HCT116 (cell line): ENCODE measurements at regions not wholly inside any gene's neighbourhood (a gene's known extent, or its start where the extent isn't known, plus 50 kb on each side); places are given as distances from the start of the nearest gene placed in this dataset.

Experiments
- ATAC-seq: fragments of 200-7000 bp; cut with Tn5 transposase; 2 replicates; pipeline ENCODE4 v1.9.1; 2020; ENCODE audit warnings: mild to moderate bottlenecking, moderate library complexity
- BruUV-seq: library from RNA; stranded (reverse); fragments of 400-500 nt; replicated peaks from 2 replicates; lab custom pipeline; 2021; lab: Mats Ljungman, UMichigan
- CTCF ChIA-PET: fragments of 300-600 bp; sonication (Branson Sonifier 250); formaldehyde crosslinking; loops from one replicate; lab custom pipeline; 2021; ENCODE audit warnings: antibody characterized with exemption; lab: Charles Lee
- POLR2A ChIA-PET: fragments of 300-600, 350-600 bp; sonication (Branson Sonifier 250); formaldehyde crosslinking; loops from one replicate; lab custom pipeline; 2021; ENCODE audit warnings: antibody characterized with exemption; lab: Charles Lee
- RAD21 ChIA-PET, 2 experiments: fragments of 300-600 bp; sonication (Branson Sonifier 250); formaldehyde crosslinking; loops; one replicate each; lab custom pipeline; 2023; ENCODE audit warnings: low total read pairs in 2 of 2; ENCODE audit not compliant: uncharacterized antibody in 2 of 2, unreplicated experiment in 2 of 2, low non-redundant PET in 1 of 2; lab: Charles Lee
- DNase-seq: peaks from one replicate; pipeline ENCODE4 v3.0.0-alpha.2; 2010; ENCODE audit warnings: low read depth, low spot score
- H2AFZ ChIP-seq: fragments of 200-600 bp; shearing (Covaris generic), sonication (generic); 2 replicates; pipeline ENCODE4 v1.6.1; 2017; ENCODE audit warnings: low read depth, mixed run types, mixed read lengths, antibody characterized with exemption, low read length; ENCODE audit not compliant: poor library complexity, severe bottlenecking
- H3K27ac ChIP-seq: 2 replicates; pipeline ENCODE4 v1.5.1; 2012; ENCODE audit warnings: low read depth, low read length
- H3K27me3 ChIP-seq: fragments of 200-600 bp; sonication (generic); 2 replicates; pipeline ENCODE4 v1.6.1; 2016; ENCODE audit warnings: mixed run types, low read length, mixed read lengths; ENCODE audit not compliant: insufficient read depth
- H3K36me3 ChIP-seq, 2 experiments: fragments of 200-500 bp in 1 of 2; fragments of 200-600 bp in 1 of 2; sonication (Bioruptor generic) in 1 of 2; sonication (generic) in 1 of 2; 2 replicates each; pipeline versions ENCODE4 v1.5.1 to v1.6.1; 2014 to 2016; ENCODE audit warnings: low read length in 2 of 2, inconsistent platforms in 1 of 2, mixed read lengths in 1 of 2, mixed run types in 1 of 2; ENCODE audit not compliant: insufficient read depth in 2 of 2, control insufficient read depth in 1 of 2
- H3K4me1 ChIP-seq, 2 experiments: fragments of 200-600 bp in 1 of 2; sonication (generic) in 1 of 2; 2 replicates each; pipeline versions ENCODE4 v1.5.1 to v1.6.1; 2012 to 2017; ENCODE audit warnings: low read length in 2 of 2, inconsistent platforms in 1 of 2, mild to moderate bottlenecking in 1 of 2, mixed read lengths in 1 of 2, mixed run types in 1 of 2, moderate library complexity in 1 of 2; ENCODE audit not compliant: insufficient read depth in 2 of 2, control insufficient read depth in 1 of 2
- H3K4me2 ChIP-seq: fragments of 200-600 bp; sonication (generic); 2 replicates; pipeline ENCODE4 v1.6.1; 2017; ENCODE audit warnings: mixed run types, low read length, mixed read lengths
- H3K4me3 ChIP-seq, 2 experiments: fragments of 200-600 bp in 1 of 2; sonication (generic) in 1 of 2; replicated peaks in 1 of 2; 2 replicates each; pipeline ENCODE4 v1.5.1; 2011 to 2016; ENCODE audit warnings: low read length in 2 of 2, control low read depth in 1 of 2, low read depth in 1 of 2, mild to moderate bottlenecking in 1 of 2, mixed read lengths in 1 of 2, mixed run types in 1 of 2
- H3K79me2 ChIP-seq: fragments of 200-600 bp; sonication (generic); 2 replicates; pipeline ENCODE4 v1.6.1; 2017; ENCODE audit warnings: mild to moderate bottlenecking, mixed run types, low read length, moderate library complexity, mixed read lengths; ENCODE audit not compliant: insufficient read depth
- H3K9ac ChIP-seq: fragments of 200-600 bp; sonication (generic); 2 replicates; pipeline ENCODE4 v1.6.1; 2016; ENCODE audit warnings: low read length, mixed read lengths
- H3K9me2 ChIP-seq: fragments of 200-600 bp; sonication (generic), shearing (Covaris generic); 2 replicates; pipeline ENCODE4 v1.6.1; 2017; ENCODE audit warnings: mixed run types, mild to moderate bottlenecking, moderate library complexity; ENCODE audit not compliant: insufficient read depth
- H3K9me3 ChIP-seq, 2 experiments: fragments of 200-500 bp in 1 of 2; fragments of 200-600 bp in 1 of 2; sonication (Bioruptor generic) in 1 of 2; sonication (generic) in 1 of 2; 2 replicates each; pipeline ENCODE4 v1.6.1; 2014 to 2017; ENCODE audit warnings: low read length in 2 of 2, mixed read lengths in 2 of 2, inconsistent platforms in 1 of 2, low read depth in 1 of 2, mild to moderate bottlenecking in 1 of 2, mixed run types in 1 of 2, moderate library complexity in 1 of 2; ENCODE audit not compliant: control insufficient read depth in 1 of 2, insufficient read depth in 1 of 2
- H4K20me1 ChIP-seq: fragments of 200-600 bp; sonication (generic), shearing (Covaris generic); 2 replicates; pipeline ENCODE4 v1.6.1; 2017; ENCODE audit warnings: mixed run types, mild to moderate bottlenecking, moderate library complexity; ENCODE audit not compliant: insufficient read depth
- ATF3 ChIP-seq: IDR thresholded peaks from 2 replicates; pipeline ENCODE4 v1.6.1; 2012
- CBX3 ChIP-seq: IDR thresholded peaks from 2 replicates; pipeline ENCODE4 v1.6.1; 2012; ENCODE audit warnings: low read depth
- CTCF ChIP-seq, 3 experiments: fragments of 200-600 bp in 1 of 3; sonication (generic) in 1 of 3; IDR thresholded peaks in 2 of 3; conservative IDR thresholded peaks in 1 of 3; 2 replicates each; pipeline ENCODE4 v1.5.1; 2012 to 2017; ENCODE audit warnings: low read depth in 2 of 3, low read length in 2 of 3, antibody characterized with exemption in 1 of 3, borderline replicate concordance in 1 of 3, control low read depth in 1 of 3, mild to moderate bottlenecking in 1 of 3, mixed read lengths in 1 of 3, mixed run types in 1 of 3, moderate library complexity in 1 of 3; ENCODE audit not compliant: insufficient read depth in 1 of 3
- ELF1 ChIP-seq: IDR thresholded peaks from 2 replicates; pipeline ENCODE4 v1.6.1; 2012; ENCODE audit warnings: low read depth, borderline replicate concordance
- EZH2phosphoT487 ChIP-seq: fragments of 200-600 bp; IDR thresholded peaks from 2 replicates; pipeline ENCODE4 v1.6.1; 2018; ENCODE audit warnings: antibody characterized with exemption, borderline replicate concordance
- MAX ChIP-seq: IDR thresholded peaks from 2 replicates; pipeline ENCODE4 v1.6.1; 2012
- POLR2AphosphoS5 ChIP-seq: IDR thresholded peaks from 2 replicates; pipeline ENCODE4 v1.6.1; 2011; ENCODE audit warnings: mild to moderate bottlenecking, low read depth, low read length, moderate library complexity
- REST ChIP-seq: IDR thresholded peaks from 2 replicates; pipeline ENCODE4 v1.6.1; 2012; ENCODE audit warnings: low read depth
- SIN3A ChIP-seq: IDR thresholded peaks from 2 replicates; pipeline ENCODE4 v1.6.1; 2012; ENCODE audit warnings: low read depth
- SRF ChIP-seq: IDR thresholded peaks from 2 replicates; pipeline ENCODE4 v1.6.1; 2012; ENCODE audit warnings: low read depth
- TCF7L2 ChIP-seq: IDR thresholded peaks from 2 replicates; pipeline ENCODE4 v1.7.0; 2011; ENCODE audit warnings: borderline replicate concordance, inconsistent platforms; ENCODE audit not compliant: insufficient read depth, insufficient read length; ENCODE audit errors: extremely low read depth
- YY1 ChIP-seq: IDR thresholded peaks from 2 replicates; pipeline ENCODE4 v1.6.1; 2011; ENCODE audit warnings: low read length, low read depth, moderate library complexity, mild to moderate bottlenecking; ENCODE audit not compliant: insufficient replicate concordance; ENCODE audit errors: extremely low read depth
- ZBTB33 ChIP-seq: IDR thresholded peaks from 2 replicates; pipeline ENCODE4 v1.6.1; 2011; ENCODE audit warnings: mild to moderate bottlenecking, low read length, moderate library complexity; ENCODE audit not compliant: insufficient replicate concordance; ENCODE audit errors: extremely low read depth
- ZFX ChIP-seq: fragments of 450-650 bp; IDR thresholded peaks from 2 replicates; pipeline ENCODE4 v1.6.1; 2017
- intact Hi-C: fragments of 100-400 bp; cut with micrococcal nuclease; formaldehyde crosslinking; loops from 2 replicates; pipeline ENCODE4 v1.10.0; 2022

GRCh38 chr12:91889059-91889458 lies 256.6 kb downstream of the BTG1 start (continued):
- no peak for TF ChIP-seq POLR2AphosphoS5
- no peak for TF ChIP-seq ATF3
- TF ChIP-seq ZFX = no peak
- no peak for TF ChIP-seq ELF1
- TF ChIP-seq SIN3A = no peak

- TF ChIP-seq ZBTB33 (no peak), CTCF (IDR thresholded peaks at IDR 0.05 in 2 of 3, conservative IDR thresholded peaks at IDR 0.05 in 1 of 3; ENCODE audit: borderline replicate concordance in 1 of 3, insufficient read depth in 1 of 3, low read depth in 2 of 3, low read length in 2 of 3) (no peak), YY1 (no peak), EZH2phosphoT487 (no peak), ELF1 (no peak), SIN3A (no peak), SRF (no peak), TCF7L2 (no peak), MAX (no peak), REST (no peak), CBX3 (no peak)
- H3K9me3 ChIP-seq = no peaks in the 10 kb centered on the region
- H3K79me2 ChIP-seq = no peaks in the 10 kb centered on the region
- no peak overlapping the region for H2AFZ ChIP-seq
- H3K36me3 ChIP-seq = no peaks in the 10 kb centered on the region
- RAD21 ChIA-PET = no interaction called here
- no peak overlapping the region for H3K4me3 ChIP-seq
- H3K27me3 ChIP-seq = no peaks in the 10 kb centered on the region
- no peaks in the 10 kb centered on the region for H3K4me1 ChIP-seq
- H3K27ac ChIP-seq = no peak overlapping the region
- DNase-seq (no peak), ATAC-seq (no peak)
- CTCF ChIA-PET = no interaction called here
- H3K4me2 ChIP-seq = no peak overlapping the region
- POLR2A ChIA-PET = no interaction called here
- H4K20me1 ChIP-seq = no peaks in the 10 kb centered on the region
- intact Hi-C loops = no loop called here
- no peak overlapping the region for H3K9ac ChIP-seq
- H3K9me2 ChIP-seq = no peaks in the 10 kb centered on the region
- no TSS peak for BruUV-seq
Measured at GRCh38 chr12:91887957-91888356, 257.7 kb downstream of the BTG1 start.
